ENCODE measurements at regions not wholly inside any gene's neighbourhood (a gene's known extent, or its start where the extent isn't known, plus 50 kb on each side); places are given as distances from the start of the nearest gene placed in this dataset.
A peak's percentile ranks its signal among the peaks of the same experiment; 100 is the strongest.

DNA sequence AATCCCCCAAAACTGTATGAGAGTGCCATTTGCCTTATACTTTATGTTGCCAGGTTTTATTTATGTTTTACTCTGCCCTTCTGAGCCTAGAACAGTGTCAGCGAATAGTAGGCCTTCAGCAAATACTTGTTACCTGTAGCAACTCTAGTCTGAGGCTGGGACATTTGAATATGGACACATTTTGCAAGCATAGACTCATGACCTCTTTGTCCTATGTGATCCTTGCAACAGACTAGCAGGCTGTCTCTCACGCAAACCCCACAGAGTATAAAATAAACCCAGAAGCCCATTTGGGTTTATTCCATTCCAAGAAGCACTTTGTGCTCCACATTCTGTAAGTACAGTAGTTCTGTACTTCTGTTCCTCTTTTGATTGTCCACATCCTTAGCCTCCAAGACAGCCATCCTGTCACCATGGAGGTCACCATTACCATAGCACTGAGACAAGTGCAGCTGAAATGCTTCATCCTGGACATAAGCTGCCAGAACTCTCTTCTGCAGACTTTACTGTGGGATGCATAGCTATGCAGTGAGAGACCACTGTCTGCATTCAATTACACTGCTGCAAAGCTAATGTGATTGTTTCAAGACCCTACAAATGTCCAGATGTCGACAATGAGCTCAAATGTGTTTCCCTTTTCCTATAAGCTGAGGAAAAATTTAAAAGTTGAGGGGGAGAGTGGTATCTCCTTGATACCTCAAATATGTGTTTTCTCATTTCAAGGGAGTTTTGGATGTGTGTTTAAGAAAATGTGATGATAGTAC is 425.7 kb downstream of the PID1 start:
- Histone ChIP-seq H3K4me3 (ENCODE audit: low read depth in 1 of 3, low read length in 3 of 3) (no peak overlapping the region), H3K27ac (ENCODE audit: low read depth in 1 of 2, low read length in 2 of 2) (peak overlapping the region; percentile 9 to 35), H3K9me3 (ENCODE audit: control insufficient read depth in 4 of 4, low read length in 3 of 4) (no peaks in the 10 kb centered on the region), H3K27me3 (ENCODE audit: control insufficient read depth in 4 of 4, insufficient read depth in 4 of 4, low read length in 3 of 4) (no peaks in the 10 kb centered on the region), H3K9ac (ENCODE audit: low read depth in 1 of 2, low read length in 2 of 2) (no peak overlapping the region), H3K4me1 (ENCODE audit: control insufficient read depth in 4 of 4, insufficient read depth in 4 of 4, low read length in 3 of 4) (peaks cover 2 to 35% (median 11%) of the 10 kb centered on the region in 4 donors), H3K36me3 (ENCODE audit: control insufficient read depth in 4 of 4, insufficient read depth in 3 of 4, low read depth in 1 of 4, low read length in 3 of 4) (no peaks in the 10 kb centered on the region)
- no peak for DNase-seq (ENCODE audit: low spot score)
- WGBS: 62% methylated on average over 3 of the region's 3 CpGs
- TF ChIP-seq, protein P1, sequence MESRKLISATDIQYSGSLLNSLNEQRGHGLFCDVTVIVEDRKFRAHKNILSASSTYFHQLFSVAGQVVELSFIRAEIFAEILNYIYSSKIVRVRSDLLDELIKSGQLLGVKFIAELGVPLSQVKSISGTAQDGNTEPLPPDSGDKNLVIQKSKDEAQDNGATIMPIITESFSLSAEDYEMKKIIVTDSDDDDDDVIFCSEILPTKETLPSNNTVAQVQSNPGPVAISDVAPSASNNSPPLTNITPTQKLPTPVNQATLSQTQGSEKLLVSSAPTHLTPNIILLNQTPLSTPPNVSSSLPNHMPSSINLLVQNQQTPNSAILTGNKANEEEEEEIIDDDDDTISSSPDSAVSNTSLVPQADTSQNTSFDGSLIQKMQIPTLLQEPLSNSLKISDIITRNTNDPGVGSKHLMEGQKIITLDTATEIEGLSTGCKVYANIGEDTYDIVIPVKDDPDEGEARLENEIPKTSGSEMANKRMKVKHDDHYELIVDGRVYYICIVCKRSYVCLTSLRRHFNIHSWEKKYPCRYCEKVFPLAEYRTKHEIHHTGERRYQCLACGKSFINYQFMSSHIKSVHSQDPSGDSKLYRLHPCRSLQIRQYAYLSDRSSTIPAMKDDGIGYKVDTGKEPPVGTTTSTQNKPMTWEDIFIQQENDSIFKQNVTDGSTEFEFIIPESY (IDR thresholded peaks at IDR 0.05): no peak
- TF ChIP-seq, protein P2, sequence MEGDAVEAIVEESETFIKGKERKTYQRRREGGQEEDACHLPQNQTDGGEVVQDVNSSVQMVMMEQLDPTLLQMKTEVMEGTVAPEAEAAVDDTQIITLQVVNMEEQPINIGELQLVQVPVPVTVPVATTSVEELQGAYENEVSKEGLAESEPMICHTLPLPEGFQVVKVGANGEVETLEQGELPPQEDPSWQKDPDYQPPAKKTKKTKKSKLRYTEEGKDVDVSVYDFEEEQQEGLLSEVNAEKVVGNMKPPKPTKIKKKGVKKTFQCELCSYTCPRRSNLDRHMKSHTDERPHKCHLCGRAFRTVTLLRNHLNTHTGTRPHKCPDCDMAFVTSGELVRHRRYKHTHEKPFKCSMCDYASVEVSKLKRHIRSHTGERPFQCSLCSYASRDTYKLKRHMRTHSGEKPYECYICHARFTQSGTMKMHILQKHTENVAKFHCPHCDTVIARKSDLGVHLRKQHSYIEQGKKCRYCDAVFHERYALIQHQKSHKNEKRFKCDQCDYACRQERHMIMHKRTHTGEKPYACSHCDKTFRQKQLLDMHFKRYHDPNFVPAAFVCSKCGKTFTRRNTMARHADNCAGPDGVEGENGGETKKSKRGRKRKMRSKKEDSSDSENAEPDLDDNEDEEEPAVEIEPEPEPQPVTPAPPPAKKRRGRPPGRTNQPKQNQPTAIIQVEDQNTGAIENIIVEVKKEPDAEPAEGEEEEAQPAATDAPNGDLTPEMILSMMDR (IDR thresholded peaks at IDR 0.05; ENCODE audit: low read depth, low read length, missing input control): no peak
- TF ChIP-seq SP1 (IDR thresholded peaks at IDR 0.05) (peak; percentile 34), JUND (IDR thresholded peaks at IDR 0.05) (no peak), NR2F2 (IDR thresholded peaks at IDR 0.05) (peak; percentile 57), FOXA2 (IDR thresholded peaks at IDR 0.05) (no peak), YY1 (IDR thresholded peaks at IDR 0.05) (peak; percentile 37), TAF1 (conservative IDR thresholded peaks at IDR 0.05) (no peak), HNF4G (IDR thresholded peaks at IDR 0.05) (no peak), EGR1 (IDR thresholded peaks at IDR 0.05; ENCODE audit: low read depth in 2 of 2) (no peak), GABPA (IDR thresholded peaks at IDR 0.05 in 1 of 2, conservative IDR thresholded peaks at IDR 0.05 in 1 of 2) (no peak), HNF4A (conservative IDR thresholded peaks at IDR 0.05) (peak; percentile 59 to 76), RXRA (IDR thresholded peaks at IDR 0.05) (peak; percentile 42 to 48), RAD21 (IDR thresholded peaks at IDR 0.05) (peak in 1 of 2 donors; percentile 20), FOXA1 (IDR thresholded peaks at IDR 0.05) (no peak)
- TF ChIP-seq, protein P3, sequence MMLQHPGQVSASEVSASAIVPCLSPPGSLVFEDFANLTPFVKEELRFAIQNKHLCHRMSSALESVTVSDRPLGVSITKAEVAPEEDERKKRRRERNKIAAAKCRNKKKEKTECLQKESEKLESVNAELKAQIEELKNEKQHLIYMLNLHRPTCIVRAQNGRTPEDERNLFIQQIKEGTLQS (IDR thresholded peaks at IDR 0.05): no peak
- TF ChIP-seq, protein P4, sequence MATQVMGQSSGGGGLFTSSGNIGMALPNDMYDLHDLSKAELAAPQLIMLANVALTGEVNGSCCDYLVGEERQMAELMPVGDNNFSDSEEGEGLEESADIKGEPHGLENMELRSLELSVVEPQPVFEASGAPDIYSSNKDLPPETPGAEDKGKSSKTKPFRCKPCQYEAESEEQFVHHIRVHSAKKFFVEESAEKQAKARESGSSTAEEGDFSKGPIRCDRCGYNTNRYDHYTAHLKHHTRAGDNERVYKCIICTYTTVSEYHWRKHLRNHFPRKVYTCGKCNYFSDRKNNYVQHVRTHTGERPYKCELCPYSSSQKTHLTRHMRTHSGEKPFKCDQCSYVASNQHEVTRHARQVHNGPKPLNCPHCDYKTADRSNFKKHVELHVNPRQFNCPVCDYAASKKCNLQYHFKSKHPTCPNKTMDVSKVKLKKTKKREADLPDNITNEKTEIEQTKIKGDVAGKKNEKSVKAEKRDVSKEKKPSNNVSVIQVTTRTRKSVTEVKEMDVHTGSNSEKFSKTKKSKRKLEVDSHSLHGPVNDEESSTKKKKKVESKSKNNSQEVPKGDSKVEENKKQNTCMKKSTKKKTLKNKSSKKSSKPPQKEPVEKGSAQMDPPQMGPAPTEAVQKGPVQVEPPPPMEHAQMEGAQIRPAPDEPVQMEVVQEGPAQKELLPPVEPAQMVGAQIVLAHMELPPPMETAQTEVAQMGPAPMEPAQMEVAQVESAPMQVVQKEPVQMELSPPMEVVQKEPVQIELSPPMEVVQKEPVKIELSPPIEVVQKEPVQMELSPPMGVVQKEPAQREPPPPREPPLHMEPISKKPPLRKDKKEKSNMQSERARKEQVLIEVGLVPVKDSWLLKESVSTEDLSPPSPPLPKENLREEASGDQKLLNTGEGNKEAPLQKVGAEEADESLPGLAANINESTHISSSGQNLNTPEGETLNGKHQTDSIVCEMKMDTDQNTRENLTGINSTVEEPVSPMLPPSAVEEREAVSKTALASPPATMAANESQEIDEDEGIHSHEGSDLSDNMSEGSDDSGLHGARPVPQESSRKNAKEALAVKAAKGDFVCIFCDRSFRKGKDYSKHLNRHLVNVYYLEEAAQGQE (IDR thresholded peaks at IDR 0.05): no peak
- TF ChIP-seq, protein P5, sequence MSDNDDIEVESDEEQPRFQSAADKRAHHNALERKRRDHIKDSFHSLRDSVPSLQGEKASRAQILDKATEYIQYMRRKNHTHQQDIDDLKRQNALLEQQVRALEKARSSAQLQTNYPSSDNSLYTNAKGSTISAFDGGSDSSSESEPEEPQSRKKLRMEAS (IDR thresholded peaks at IDR 0.05): no peak

Measured in liver (tissue), 8 donors.